Stimulated activated naive CD8-positive, alpha-beta T cell treated with anti-CD3 and anti-CD28 coated beads, Interleukin-15, Interleukin-2, amounts not matched to agents 100 U/mL and 50 U/mL, for 24 hours (primary cell): ENCODE measurements at regions not wholly inside any gene's neighbourhood (a gene's known extent, or its start where the extent isn't known, plus 50 kb on each side); places are given as distances from the start of the nearest gene placed in this dataset.
"Not testable (repeated sequence)": the region's sequence is repeated elsewhere in the genome, so short reads cannot be mapped to it uniquely, and the experiment has no call there.

Experiments
- ATAC-seq: fragments of 150-1000 bp; cut with Tn5 transposase; one replicate; pipeline ENCODE4 v1.10.0; 2021
- DNase-seq: peaks from one replicate; pipeline ENCODE4 v3.0.0; 2021

DNA sequence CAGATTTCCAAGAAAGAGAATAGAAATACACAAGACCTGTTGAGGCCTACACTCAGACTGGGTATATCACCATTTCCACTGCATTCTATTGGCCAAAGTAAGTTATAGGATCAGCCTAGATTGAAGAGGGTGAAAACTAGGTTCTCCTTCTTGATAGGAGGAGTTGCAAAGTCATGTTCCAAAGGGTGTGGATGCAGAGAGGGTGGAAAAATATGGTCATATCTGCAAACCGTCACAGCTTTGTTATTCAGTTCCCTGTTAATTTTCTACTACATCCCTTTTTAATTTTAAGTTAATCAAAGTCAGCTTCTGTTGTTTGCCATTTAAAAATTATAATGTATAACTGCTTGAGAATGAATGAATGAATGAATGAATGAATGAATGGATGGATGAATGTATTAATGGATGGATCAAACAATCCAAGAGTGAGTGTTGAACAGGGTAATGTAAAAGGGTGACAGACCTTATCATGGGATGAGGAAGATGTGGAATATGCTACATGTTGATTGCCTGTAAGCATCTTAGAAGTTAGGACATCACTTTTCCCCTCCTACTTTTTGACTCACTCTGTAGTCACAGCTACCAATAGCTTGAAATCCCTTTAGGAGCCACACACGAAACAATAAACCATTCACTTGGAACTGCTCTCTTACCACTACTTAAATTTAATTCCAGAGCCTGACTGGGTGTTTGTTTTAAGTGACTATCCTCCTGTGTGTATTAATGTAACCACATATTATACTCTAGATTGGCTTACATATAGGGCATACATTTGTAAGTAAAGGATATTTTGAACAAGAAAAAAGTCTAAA is 121.5 kb downstream of the CCDC34 start:
- no peak for ATAC-seq

DNA sequence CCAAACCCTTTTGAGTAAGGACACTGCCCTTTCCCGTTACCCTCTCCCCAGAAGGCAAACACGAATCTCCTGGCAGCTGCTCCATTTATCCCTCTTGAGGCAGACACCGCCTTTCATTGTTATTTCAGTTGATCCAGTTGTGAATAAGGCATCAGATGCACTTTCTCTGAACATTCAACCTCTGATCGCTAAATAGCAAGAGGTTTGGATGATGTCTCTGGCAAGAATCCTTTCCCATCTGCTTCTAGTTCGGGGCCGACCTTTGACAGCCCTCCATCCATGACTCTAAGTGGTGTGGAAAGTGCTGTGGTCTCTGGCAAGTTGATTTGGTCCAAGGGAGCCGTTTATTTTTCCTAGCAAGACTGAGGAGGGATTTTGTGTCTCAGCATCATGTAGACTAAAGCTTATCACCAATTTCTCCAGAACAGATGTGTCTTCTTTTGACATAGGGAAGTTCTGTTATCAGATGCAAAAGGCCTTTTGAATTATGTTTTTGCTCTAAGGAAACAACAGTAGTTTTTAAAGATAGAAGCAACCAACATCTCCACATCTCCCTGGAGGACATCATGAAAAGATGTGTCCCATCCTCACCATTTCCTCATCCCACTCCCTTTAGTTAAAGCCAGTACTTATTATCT is 123.6 kb downstream of the CCDC34 start:
- DNase-seq = no peak

More for the DNA sequence above, 121.5 kb downstream of the CCDC34 start:
- DNase-seq = no peak

DNA sequence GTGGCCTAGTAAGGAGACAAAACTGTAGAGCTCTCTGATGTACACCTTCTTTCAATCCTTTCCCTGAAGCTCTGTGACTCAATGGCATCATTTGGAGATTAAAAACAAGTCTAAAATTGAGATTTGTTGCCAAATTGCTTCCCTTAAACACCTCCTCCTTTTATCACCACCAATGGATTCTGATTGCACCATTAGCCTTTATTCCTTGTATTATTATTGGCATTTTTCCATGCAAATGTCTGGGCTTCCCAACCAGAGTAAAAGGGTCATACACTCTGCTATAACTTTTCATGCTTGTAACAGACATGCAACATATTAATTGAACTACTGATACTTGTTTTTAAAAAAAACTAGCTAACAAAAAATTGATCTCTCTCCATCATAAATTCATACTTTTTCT is 124.2 kb downstream of the CCDC34 start:
- ATAC-seq = no peak
- no peak for DNase-seq

More for the DNA sequence above, 123.6 kb downstream of the CCDC34 start:
- ATAC-seq = no peak

DNA sequence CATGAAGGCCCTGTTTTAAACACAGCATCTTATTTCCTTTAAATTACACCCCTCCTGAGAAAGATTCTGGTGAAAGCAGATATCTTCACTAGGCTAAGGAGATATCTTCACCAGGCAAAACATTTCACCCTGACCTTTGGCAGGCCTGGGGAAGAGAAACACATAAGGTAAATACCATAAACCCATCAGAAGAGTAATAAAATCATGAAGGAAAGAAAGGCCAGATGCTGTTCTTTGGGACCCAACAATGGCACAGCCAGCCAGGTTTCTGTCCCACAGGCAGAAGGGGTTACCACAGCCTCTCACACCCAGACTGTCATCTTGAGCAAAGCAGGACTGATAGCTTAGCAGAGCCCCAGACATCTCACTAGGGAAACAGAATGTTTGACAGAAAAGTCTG is 125.4 kb downstream of the CCDC34 start:
- no peak for DNase-seq
- ATAC-seq = no peak

DNA sequence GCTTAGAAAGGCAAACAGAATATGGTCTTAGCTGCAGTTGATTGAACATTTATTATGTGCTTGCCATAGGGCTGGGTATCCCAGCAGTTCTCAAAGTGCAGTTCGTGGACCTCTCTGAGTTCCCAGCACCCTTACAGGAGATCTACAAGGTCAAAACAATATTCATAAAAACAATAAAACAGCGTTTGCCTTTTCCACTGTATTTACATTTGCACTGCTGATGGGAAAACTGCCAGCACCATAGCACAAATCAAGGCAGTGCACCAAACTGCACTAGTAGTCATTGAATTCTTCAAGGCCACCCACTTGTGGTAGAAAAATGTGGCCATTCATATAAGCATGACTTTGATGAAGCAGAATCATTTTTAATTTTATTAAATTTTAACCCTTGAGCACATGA is 128.1 kb downstream of the CCDC34 start:
- no peak for ATAC-seq
- DNase-seq = no peak

DNA sequence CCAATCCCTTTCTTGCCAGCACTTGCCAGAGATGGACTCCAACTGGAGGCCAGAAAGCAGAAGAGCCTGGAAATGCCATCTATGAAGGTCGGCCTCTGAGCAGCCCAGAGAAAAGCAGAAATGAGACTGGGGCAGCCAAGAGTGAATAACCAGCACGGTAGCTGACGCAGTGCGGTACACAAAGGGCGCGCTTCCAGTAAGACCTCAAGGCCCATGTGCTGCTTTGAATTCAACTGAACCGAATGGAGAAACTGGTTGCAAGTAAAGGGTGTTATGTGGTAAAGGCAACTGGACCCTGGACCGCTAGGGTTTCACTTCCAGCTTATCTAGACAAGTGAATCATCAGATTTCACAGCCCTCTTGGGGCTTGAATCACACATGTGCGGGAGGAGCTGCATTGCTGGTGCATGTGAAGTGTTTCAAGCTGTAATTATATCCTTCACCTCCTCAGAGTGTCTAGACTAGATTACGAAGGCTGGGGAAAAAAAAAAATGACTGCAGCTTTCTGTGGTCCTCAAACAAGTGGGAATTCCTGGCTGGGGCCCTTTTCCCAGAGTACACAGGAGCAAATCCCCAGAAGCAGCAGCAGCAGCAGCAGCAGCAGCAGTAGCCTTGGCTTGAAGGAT is 128.9 kb downstream of the CCDC34 start:
- ATAC-seq (no peak), DNase-seq (no peak)

DNA sequence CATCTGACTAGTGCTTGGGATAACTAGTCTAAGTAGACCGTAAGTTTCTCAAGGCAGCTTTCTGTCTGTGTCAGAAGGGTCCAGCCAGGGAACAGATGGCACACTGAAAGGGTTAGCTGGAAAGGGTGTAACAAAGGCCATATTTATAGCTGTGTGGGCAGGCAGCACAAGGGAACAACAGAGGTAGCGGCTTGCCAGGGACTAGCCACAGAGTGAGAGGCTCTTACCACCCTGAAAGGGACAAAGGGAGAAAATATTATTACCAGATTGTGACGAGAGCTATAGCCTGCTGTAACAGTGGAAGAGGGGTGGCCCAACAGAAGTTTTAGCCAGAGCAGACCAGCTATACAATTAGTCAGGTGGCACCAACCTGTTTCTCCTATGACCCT is 129.4 kb downstream of the CCDC34 start:
- ATAC-seq (peak; percentile 6), DNase-seq (no peak)

DNA sequence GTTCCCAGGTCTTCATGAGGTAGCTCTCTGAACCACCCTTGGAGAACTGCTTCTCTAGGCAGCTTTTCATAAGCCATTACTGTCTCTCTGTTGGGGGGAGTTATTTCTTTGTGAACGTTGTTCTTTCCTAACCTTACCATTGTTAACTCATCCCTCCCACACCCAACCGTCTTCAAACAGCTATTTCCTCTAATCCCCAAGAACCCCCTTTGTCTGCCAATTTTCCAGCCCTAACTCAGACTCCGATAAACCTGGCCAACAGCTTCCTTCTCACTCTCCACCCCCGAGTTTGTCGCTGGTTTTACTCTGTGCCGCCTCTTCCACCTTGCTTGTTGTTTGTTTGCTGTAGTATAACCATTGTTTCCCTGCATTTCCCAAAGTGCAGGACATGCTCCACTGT is 131.5 kb downstream of the CCDC34 start:
- DNase-seq (no peak), ATAC-seq (no peak)

DNA sequence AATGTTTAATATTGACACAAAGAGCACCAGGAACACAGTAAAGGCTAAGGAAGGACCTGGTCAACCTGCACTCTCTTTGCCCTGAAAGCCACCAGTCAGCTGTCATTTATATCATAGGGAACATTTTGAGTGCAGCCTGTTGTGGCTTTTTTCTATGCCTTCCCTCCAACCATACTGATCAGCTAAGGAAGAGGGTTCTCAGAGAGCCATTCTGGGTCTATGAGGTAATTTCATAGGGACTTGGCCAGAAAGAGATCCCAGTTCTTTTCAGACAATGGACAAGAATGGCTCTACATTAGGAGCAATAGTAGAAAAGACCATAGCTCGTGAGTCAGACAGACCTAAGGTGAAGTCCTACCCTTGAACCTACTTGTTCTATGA is 132.8 kb downstream of the CCDC34 start:
- DNase-seq (no peak), ATAC-seq (no peak)

DNA sequence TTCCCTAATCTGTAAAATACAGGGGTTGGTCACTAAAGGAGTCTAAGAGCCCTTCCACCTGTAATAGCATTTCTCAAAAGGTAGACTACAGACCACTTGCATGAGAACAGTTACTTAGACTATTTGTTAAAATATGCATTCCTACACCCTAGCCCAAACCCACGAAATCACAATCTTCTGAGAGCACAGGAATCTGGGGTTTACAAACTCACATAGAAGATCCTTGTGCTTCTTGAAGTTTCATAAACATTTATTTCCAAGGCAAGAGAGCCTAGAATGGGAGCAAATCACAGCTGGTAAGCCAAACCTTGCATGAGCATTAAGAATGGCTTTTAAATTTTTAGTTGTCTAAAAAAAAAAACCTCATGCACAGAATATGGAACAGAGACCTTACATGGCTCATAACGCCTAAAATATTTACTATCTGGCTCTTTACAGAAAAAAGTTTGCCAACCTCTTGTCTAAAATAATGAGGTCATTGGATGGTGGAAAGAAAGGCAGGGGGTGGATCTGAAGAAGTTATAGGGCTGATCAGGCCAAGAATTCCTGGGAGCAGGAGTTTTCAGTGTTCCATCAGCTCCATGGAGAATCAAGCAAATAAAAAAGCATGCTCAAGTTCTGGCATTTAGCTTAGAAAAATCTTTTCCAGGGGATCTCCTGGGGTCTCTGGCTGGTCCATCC is 133.4 kb downstream of the CCDC34 start:
- ATAC-seq = no peak
- DNase-seq = no peak

DNA sequence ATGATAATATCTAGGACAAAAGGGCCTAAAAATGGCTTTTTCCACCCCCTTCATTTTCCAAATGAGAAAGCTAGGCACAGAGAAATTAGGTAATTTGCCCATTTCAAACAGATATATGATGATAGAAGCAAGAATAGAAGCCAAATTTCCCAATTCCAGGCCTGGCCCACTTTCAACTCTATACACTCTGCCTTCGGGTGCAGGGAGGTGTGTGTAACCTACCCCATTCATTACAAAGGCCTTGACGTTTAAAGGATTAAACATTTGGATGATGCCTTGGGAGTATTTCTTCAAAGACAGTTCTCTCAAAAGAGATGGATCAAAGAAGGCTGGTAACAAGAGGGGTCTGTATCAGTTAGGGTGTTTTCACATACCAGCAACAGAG is 134.1 kb downstream of the CCDC34 start:
- DNase-seq (no peak), ATAC-seq (no peak)

DNA sequence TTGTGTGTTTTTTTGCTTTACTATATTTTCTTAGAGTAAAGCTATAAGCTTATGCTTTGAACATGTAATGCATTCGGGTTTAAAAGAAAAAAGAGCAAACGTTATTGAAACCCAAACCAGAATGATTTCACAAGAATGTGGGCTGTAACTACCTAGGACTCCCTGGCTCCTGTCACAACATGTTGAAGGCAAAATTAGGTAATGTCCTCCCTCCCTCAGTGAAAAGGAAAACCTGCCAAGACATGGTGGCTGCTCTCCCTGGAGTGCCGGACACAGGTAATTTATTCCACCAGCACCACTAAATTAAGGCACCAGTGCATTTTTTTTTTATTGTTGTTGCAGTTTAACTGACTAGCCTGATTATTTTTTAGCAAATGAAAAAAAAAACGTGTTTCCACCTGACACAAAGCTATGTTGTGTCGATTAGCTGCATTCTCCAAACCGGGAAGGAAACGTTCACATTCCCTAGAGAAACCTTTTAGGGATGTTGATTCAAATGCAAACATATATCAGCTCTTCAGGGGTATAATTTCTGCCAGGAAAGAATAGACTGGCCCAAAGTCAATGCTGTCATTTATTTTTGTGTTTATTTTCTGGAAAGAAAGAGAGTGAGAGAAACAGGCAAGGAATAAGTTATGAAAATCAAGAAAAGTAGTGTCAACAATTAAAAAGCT is 134.6 kb downstream of the CCDC34 start:
- DNase-seq (no peak), ATAC-seq (no peak)

DNA sequence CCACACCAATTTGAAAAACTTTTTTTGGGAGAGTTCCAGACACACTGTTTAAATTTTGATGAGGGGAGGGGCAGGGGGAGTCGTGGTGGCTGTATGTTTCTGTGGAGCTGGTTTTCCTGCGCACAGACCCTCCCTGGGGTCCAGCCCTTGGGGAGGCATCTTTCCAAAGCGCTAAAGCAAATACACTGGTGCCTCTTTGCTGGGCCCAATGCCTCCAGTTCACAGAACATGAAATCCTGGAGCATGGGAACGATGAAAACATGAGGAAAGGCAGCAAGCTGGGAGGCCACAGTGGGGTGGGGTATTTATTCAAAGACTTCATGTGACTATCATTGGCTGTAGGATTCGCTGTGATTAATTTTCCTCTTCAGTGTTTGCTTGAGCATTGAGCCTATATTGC is 135.3 kb downstream of the CCDC34 start:
- DNase-seq (no peak), ATAC-seq (no peak)

DNA sequence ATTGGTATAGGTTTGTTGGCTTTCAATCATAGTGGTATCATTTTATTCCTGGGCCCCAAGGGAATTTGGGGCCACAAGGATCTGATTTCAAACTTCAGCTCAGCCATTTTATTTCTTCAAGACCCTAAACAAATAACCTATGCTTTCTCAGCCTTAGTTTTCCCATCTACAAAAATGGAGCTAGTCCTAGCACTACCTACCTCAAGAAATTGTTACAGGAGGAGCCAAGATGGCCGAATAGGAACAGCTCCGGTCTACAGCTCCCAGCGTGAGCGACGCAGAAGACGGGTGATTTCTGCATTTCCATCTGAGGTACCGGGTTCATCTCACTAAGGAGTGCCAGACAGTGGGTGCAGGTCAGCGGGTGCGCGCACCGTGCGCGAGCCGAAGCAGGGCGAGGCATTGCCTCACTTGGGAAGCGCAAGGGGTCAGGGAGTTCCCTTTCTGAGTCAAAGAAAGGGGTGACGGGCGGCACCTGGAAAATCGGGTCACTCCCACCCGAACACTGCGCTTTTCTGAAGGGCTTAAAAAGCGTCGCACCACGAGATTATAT is 143.5 kb downstream of the CCDC34 start:
- not testable (repeated sequence) for ATAC-seq, DNase-seq

DNA sequence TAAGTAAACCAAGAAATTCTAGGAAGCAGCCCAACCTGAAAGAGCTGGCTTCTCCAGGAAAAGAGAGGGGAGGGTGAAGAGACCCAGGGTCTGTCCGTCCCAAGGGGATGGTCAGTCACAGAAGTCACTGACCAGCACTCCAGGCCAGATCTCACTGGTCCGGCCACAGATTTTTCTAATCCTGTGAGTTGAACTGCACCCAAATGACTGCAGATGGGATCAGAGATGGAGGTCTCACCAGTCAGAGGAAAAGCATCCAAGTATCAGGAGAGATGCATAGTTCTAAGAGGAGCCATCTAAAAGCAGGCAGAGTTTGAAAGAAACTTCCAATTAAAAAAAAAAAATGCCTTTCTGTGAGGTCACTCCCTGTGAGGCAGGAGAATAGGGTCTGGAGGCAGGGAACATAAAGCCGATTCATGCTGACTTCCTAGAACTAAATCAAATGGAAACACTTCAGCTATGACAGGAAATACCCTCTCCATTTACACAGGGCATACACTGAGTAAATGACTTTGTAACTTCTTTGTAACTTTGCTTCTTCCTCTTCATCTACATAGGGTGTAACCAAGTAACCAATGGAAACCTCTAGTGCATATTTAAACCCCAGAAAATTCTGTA is 144.5 kb downstream of the CCDC34 start:
- DNase-seq = no peak
- ATAC-seq = no peak

DNA sequence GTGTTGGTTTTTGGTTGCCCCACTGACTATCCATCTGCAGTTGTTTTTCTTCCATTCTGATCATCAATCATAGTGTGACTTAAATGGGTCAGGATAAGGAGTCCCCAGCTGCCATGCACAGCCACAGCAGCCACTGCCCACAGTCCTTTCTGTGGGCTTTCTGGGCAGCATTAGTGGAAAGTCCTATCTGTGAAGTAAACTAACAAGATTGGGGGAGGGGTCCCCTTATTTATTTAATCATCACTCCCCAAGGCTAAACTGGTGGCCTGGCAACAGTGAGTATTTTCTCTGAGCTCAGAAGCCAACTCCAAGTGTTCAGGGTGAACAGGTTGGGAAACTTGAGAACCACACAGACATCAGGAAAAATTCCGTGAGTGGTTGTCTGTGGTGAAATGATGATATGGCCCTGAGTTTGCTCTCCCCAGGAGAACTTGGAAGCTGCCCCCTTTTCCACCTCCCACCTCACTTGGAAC is 145.0 kb downstream of the CCDC34 start:
- ATAC-seq (no peak), DNase-seq (no peak)

DNA sequence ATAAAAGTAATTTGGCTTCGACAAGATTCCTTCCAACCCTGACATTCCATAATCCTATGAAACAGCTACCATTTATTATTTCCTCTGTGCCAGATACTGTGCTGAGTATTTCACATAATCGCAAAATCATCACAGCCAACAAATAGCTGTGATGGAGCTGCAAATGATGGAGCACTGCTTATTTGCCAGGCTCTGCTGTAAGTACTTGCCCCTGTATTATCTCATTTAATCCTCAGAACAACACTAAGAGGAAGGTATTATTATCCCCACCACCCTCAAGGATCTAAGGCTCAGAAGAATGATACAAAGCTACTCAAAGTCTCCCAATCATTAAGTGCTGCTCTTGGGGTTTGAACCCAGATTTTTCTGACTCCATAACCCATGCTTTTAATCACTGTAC is 145.5 kb downstream of the CCDC34 start:
- DNase-seq (no peak), ATAC-seq (no peak)

DNA sequence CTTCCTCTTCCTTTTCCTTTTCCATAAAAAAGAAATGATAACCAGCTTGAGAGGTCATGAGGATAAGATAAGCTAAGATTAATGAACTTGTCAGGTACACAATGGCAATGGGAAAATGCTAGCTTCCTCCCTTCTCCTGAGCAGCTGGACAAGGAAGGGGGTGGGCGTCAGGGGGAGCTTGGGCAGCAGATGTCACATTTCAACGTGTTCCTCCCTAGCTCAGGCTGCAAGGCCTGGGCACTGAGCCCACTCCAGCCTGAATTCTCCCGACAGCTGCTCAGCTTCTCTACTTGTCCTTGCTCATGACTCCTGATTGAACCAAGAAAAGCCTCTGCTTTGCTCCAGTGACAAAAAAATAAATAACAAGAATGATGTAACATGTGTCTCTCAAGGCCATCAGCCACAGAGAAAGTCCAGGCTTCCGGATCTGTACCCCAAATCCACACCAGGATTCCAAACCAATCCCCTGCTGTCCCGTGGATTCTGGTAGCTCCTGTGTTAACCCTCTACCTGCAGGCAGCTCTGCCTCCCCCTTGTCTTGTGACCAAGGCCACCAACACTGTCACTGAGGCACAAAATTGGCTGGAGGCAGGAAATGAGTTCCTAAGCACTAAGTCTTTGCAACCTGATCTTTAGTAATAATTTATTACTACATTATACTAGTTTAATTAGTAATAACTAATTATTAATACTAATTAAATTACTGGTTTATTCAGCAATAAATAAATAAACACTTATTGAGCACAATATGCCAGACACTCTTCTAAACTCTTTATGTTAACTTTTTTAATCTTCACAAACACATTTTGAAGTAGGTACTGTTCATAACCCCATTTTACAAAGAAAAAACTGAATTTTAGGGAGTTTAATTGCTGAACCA is 146.5 kb downstream of the CCDC34 start:
- no peak for ATAC-seq

DNA sequence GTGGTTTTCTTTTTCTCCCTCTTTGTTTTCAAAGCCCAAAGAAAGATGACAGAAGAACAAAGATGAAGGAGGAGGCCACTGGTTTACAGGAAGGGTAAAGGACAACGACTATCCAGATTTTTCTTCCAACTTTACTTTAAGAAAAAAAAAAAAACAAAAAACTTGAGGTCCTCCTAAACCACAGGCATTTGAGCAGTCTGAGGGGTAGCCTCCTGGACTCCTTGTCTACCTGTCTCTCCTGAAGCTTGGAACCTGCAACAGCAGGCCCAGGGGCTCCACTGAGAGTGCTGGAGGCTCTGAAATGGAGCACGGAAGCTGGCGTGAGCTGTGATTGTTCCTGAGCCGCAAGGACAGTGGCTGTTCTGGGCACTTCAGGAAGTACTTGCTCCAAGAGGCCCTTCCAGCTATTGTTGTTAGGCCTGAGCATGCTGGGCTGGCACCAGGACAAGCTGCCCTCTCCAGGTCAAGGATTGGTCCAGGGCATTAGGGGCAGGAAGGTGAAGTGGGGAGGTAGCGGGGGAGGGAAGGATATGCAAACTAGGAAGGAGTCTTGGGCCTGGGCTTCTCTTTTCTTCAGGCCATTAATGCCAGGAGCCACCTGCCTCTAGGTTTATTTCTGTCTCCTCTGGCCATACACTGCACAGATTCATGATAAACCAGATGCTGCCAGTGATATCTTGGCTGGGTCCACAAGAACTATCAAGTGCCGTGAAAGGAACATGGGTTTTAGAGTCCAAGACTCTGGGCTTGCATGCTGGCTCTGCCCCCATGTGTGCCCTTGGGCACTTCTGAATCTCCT is 147.3 kb downstream of the CCDC34 start:
- DNase-seq = no peak
- ATAC-seq = no peak

More for the DNA sequence above, 146.5 kb downstream of the CCDC34 start:
- no peak for DNase-seq

DNA sequence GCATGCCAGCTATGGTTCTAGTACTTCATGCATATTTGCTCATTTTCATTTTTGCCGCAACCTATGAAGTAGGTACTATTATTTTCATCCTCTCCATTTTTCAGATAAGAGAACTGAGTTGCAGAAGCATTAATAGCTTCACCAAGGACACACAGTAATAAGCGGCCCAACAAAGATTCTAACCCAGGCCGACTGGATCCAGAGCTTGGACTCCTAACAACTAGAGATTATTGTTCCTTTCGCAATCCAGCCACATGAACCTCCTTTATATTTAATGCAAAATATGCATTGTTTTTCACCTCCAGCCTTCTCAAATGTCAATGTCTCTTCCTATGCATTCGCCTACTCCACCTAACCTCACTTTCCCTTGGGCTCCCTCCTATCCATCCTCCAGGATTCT is 148.3 kb downstream of the CCDC34 start:
- ATAC-seq (no peak), DNase-seq (no peak)
